ENCODE measurements at regions not wholly inside any gene's neighbourhood (a gene's known extent, or its start where the extent isn't known, plus 50 kb on each side); places are given as distances from the start of the nearest gene placed in this dataset.
"Not testable (repeated sequence)": the region's sequence is repeated elsewhere in the genome, so short reads cannot be mapped to it uniquely, and the experiment has no call there.

DNA sequence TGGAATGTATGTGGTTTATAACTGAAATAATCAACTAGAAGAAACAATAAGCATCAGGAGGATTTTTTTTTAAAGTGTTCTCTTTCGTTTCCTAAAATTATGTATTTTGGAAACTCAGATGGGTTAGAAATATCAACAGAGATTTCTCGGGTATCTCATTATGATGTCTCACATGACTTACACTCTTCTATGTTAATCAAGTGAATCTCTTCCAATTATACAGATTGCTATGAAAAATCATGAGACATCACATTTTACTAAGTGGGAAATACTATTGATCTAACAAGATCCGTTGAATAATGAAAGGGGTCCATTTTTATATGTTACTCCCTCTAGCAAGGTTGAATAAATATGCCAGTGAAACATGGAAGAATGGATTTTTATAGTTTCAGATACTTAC, 54.7 kb upstream of the NRIP1 start:
- no peak for DNase-seq

DNA sequence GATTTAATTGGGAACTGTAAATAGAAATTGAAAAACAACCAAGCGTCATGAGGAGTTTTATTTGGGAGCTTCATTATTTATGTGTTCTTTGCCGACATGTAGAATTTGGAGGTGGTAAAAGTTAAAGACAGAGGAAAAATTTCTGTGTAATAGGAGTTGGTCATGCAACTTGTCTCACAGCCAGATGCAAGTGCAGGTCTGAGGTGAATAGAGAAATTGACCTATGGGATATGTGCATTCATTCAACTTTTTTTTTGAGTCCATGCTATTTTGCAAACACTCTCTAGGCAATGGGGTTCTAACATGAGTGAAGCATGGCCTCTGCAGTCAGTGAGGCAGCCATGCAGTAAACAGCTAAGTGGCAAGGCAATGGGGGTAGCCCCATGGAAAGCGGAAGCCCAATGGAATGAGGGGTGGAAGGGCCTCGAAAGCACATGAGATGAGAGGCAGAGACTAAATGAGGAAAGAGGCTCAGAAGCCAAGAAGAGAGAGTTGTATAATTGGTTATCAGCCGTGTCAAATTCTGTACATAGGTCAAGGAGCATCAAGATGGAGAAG, 56.4 kb upstream of the NRIP1 start:
- DNase-seq = no peak

DNA sequence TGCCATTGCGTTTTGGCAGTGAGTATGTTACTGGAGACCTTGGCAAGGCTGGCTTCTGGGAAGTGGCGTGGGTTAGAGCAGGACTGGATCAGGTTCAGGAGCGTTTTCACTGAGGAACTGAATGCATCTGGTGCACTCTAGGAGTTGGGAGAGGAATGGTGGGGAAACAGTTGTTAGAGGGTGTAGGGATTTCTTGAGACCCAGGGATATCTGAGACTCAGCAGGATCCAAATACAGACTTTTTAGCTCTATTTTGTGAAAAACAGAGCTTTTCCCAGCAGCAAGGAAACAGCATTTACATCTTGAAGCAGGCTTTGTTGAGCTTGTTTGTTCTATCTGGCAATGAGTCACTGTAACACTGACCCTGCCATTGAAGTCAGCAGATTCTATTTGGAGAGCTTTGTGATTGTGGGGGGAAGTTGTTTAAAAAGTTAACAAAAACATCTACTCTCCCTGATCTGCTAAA, 56.9 kb upstream of the NRIP1 start:
- no peak for DNase-seq

DNA sequence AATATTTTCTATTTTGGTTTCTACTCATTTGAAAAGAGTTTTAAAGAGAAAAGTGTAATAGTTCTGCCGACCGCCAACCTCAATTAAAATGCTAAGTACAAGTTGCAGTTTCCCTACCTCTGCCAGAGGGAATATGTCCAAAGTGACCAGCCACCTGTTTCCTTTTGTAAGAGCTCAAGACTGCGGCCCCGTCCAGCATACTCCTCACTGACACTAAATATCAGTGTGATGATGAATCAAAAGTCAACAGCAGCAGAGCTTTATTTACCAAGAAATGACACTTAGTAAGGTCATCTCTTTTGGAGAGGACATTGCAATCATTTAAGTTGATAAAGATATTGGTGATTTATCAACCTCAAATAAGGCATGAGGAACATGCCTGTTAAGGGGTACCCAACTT, 57.4 kb upstream of the NRIP1 start:
- no peak for DNase-seq

DNA sequence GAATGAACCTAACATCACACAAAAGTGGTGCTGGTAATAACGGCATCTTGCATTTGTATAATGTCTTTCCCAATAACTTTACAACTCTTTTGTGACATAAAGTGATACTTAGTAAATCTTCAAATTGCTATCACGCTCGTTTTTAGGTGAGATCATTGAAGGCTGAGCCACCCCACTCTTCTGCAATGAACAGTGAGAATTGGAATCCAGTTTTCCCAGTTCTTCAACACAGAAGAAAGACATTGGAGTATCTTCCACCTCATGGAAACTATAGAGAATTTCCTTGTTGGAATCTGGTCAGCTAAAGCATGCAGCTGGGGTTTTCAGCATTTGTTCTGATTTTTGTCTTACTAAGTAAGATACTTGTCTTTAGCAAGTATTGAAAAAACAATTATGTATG, 59.9 kb upstream of the NRIP1 start:
- no peak for DNase-seq

DNA sequence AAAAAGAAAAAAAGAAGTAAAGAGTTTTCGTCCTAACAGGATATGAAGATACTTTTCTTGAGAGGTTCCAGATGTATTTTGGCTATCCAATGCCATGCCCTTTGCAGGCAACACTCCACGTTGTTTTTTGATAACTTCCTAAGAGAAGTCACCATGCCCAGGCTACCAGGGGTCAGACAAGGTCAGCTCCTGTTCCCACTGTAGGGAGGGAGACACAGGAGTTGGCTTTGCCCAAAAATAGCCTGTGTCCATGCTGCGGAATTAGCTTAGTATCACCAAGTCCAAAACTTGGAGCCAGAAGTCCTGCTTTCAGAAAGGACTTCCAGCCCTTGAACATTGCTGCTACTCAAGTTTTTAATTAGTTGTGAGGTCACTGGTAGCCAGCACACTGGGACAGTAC, 62.1 kb upstream of the NRIP1 start:
- no peak for DNase-seq

DNA sequence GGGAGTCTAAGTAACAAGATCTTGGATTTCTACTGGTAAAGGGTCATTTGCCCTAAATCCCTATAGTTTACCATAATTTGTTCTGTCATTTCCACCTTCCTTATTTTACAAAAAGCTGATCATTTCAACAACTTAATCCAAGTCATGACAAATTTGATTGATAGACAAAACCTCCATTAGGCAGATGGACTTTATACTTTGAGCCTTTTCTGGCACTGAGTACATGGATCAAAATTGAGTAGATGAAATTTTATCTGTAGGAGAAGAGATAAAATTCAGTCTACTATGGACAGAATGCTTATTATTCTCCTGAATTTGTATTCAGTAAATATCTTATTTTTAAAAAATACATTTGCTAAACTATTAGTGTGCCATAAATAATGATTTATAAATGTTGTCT, 62.6 kb upstream of the NRIP1 start:
- no peak for DNase-seq

DNA sequence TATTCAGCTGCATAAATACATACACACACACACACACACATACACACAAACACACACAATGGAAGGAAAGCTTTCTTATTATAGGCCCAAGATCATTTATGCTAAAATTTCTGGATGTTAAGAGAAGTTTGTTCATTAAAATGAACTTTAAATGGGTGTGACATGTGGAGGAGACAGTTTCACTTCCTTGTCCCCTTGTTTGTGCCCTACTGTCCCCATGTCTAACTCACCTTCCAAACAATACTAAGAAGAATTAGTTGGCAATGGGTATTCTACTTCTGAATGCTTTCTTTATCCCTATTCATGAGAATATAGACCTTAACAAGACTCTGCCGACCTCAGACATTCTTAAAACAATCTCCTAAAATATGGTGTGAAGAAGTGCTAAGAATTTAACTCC, 63.5 kb upstream of the NRIP1 start:
- no peak for DNase-seq

DNA sequence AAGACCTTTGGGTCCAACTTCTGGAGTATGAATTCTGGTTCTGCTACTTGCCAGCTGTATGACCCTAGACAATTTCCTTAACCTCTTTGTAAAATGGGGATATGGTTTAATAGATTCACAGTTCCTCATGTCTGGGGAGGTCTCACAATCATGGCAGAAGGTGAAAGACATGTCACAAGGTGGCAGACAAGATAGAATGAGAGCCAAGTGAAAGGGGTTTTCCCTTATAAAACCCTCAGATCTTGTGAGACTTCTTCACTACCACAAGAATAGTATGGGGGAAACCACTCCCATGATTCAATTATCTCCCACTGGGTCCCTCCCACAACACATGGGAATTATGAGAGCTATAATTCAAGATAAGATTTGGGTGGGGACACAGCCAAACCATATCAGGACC, 63.9 kb upstream of the NRIP1 start:
- not testable (repeated sequence) for DNase-seq

DNA sequence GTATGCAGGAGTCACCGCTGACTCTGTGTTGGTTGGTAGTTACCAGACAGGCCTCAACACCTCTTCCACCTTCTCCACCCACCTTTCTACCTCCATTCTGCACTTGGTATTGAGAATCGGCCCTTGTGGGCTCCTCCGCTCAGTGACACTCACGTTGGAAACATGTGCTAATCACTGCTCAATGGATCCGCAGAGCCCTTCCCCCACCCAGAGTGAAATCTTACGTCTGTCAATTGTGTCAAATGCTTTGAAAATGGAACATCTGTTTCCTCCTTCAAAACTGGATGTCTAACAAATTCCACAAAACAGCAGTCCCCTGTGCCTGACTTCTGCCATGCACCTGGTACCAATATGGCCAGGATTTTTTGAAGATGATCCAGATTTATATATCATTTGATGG, 65.5 kb upstream of the NRIP1 start:
- no peak for DNase-seq

DNA sequence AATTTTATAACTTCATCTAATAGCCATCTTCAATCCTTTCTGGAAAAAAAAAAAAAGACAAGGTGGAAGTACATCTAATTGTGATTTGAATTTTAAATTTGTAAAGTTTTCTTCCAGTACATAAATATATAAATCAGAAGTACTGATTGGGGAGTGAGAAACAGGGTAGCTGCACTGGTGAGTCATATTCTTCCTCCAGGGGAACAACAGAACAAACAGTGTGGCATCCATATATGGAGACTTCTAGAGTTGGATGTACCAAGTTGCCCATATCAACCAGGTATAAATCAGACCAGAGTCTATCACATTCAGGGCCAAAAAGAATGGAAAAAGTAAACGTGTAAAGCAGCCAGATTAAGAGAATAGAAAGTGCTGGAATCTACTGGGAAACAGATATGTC, 66.0 kb upstream of the NRIP1 start:
- DNase-seq = no peak

DNA sequence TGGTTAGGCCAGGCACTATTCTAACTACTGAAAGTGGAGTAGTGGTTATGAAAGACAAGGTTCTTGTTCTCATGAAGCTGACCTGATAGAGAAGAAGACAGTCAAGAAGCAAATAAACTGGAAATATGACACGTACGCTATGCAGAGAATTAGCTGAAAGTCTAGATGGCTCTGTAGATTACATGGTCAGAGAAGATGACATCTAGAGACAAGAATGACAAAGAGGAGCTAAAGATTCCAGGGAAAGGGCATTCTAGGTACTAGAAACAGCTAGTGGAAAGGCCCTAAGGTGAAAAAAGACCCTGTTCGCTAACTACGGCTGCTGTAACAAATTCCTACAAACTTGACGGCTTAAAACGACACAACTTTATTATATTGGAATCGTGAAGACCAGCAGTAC, 68.0 kb upstream of the NRIP1 start:
- DNase-seq = no peak

DNA sequence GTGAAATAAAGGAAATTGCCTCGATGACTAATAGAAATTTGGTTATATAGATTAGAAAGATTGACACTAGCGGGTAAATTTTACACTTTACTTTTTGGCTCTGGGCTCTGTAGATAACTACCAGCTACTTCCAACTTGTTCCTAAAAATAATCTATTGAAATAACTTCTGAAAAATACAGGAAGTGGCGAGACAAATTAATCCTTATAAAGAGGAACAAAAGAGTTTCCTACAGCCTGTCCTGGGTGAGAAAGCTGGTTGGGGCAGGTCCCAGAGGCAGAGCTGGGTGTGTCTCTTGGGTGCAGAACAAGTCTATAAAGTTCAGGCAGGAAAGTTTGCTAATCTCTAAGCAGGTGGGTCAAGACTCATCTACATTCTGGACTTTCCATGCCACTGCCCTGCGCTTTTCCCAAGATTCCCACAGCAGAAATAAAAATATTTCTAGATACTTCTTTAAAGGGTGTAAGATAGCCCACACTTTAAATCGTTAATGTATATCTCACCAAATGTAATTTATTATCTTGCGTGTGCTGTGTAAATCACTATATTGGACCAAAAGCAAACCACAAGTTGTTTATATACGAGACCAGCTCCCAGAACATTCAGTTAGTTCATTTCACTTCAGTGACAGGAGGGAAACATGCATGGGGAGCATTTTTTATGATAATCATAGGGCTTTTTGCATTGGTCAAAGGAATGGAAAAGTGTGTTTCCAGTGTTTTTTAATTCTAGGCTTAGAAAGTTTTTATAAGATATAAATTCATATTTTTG, 70.1 kb upstream of the NRIP1 start:
- no peak for DNase-seq

DNA sequence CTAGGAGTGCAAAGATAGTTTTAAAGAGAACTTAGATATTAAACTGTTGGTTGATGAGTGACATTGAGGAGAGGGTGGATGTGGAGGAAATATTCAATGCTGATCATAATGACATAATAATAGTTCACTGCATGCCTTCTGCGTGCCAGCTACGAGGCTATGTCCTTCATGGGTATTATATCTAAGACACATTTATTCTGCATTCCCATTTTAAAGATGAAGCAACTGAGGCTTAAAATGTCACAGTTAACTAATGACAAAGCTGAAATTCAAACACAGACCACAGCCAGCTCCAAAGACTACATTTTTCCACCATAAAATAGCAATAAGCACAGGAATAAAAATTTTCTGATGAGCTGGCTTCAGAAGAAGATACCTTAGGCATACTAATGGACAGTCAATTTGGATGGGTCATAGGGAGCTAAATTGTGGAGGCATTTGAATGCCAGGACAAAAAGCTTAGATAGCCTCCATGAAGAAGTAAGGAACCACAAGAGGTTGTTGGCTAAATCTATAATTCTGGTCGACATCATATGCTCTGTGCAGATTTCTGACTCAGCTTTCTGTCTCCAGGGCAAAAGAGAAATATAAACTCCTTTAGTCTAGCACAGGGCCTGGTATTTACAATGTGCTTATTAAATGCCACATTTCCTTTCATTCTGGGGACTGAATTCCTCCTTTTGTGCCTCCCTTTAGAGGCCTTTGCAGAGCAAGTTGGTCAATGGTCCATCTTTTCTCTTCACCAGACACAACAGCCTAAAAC, 71.2 kb upstream of the NRIP1 start:
- DNase-seq = no peak

DNA sequence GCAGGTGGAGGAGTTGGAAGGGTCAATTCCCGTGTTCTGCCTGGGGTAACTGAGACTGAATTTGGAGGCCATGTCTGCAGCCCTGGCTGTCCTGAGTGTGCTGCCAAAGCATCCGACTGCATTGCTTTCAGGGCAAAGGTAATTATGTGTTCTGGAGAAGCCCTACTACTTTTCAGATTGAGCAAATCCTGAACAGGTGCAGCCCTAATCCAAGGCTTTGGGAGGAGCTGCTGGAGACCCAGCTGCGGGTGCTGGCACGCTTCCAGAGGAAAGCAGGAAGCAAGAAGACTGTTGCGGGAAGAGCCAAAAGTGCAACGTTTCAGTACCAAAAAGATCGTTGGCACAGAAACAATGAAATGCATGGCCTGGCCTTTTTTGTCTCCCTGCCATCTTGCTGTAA, 73.7 kb upstream of the NRIP1 start:
- DNase-seq = no peak

DNA sequence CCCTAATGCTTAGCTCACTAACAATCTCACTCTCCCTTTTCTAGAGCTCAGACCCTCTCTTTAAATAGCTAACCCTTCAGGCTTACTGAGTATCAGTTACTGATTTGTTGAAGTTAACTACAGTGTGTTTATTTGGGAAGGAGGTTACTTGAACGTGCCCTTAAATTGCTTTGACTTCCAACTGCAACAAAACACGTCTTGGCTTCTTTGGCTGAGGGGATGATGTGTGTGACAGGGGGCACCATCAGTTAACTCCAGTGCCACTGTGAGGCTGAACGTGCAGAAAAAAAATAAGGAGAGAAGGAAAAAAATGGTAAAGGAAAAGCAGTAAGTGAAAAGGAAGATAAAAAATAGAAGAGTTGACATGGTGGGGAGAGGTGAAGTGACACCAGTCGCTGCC, 75.1 kb upstream of the NRIP1 start:
- no peak for DNase-seq

DNA sequence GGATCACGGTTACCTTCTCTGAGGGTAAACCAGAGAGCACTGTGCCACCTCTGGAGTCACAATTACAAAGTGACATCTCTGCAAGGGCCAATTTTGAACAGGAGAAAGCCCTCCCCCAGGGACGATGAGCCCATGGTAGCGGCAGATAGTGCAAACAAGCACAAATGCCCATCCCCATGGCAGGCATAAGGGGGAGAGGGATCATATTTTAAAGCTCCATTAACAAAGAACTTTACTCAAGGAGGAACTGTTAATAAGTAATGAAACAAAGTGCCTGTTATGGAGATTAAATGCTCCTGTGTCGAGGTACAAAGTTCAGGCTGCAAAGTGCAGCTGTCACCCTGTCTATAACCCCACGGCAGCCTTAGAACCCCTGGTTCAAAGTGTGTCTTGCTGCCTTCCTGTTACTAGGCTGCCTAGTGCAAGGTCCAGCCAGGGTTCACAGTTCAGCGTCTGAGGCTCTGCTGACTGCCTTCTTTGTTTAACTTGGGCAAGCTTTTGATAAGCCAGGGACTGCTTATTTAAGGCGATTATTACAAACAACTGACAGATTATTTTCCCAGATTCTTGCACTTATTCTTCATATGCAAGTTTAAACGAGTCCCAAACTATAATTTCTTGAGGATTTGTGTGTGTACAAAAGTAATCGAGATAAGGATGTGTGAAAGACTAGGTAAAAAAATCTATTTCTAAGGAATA, 75.7 kb upstream of the NRIP1 start:
- no peak for DNase-seq

DNA sequence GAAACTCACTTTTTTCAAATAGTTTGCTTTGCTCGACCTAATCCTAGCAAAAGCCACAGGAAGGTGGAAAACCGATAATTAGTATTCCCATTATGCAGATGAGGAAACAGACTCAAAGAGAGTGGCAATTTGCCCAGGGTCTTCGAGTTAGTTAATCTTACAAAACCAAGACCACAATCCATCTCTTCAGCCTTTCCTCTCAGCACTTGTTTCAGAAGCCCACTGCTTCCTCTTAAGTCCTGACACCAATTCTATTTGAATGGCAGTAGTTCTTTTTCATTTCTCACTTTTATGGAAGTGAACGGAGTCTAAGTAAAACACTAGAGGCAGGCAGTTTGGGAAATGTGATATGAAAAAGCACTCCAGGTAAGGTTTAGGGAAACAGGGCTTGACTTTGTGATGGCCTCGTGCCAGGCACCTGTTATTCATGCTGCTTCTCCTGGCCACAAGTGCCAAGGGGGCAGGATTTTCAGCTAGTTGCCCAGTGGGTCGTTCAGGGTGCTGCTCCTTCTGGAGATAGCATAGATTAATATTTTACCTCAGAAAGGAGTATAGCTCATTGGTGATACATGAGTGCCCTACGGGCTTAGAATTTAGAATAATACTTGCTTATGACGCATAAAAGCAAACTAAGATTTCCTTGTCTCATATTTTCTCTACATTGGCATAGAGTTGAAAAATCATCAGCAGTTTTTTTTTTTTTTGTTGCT, 76.6 kb upstream of the NRIP1 start:
- DNase-seq = no peak

DNA sequence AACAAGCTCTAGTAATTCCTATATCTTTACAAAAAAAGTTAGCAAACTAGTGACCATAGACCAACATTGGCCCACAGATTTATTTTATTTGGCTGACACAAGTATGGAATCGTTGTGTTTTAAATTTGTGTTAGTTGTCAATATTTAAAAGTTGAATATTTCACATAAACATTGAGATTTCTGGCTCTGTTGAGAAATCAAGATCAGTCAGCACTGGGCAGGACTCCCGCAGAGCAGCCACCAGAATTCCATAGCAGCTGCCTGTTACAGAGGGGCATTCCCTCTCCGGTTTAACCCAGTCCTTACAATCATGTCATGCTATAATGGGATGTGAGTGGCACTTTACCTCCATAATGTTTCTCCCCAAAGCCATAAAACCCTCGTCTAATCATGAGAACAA, 79.2 kb upstream of the NRIP1 start:
- no peak for DNase-seq

DNA sequence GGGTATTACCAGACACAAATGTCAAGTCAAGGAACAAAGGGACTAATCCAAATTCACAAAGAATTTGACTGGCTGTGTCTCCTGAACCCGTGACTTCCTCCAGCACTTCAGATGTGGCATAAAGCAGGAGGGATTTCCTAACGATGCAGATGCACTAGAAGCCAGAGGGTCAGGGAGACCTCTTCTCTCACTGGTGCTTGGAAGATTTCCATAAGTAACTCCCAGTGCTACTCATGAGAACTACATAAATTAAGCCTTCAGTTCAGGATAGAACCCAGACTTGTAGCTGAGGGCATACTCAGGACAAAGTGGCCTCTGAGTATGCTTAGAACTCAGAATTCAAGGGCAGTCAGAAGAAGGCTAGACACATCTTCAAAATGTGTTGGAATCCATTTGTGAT, 83.6 kb upstream of the NRIP1 start:
- DNase-seq = no peak

DNA sequence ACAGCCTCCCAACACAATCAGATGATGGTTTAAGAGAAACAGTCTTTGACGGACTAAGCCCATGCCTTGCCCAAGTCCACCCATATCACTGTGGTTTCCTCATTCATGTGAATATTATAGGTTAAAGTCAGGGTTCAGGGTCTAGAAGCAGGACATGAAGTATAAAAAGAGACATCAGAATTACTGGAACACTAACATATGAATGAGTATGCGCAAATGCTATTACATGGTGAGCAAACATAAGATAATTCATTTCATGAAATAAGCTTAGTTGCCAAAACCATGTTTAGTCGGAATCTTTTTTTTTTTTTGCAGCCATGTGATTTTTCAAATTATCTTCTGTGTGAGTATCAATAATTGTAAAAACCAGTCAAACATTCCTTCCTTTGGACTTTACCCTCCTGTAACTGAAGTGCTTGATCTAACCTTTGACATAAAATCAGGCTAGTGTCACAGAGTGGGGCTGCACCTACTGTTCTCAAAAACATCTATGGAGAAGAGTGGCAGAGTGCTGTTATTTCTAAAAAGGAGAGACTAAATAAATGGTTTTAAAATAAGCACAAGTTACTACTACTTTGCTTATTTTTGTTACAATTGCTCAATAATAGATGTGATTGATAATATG, 84.9 kb upstream of the NRIP1 start:
- no peak for DNase-seq

DNA sequence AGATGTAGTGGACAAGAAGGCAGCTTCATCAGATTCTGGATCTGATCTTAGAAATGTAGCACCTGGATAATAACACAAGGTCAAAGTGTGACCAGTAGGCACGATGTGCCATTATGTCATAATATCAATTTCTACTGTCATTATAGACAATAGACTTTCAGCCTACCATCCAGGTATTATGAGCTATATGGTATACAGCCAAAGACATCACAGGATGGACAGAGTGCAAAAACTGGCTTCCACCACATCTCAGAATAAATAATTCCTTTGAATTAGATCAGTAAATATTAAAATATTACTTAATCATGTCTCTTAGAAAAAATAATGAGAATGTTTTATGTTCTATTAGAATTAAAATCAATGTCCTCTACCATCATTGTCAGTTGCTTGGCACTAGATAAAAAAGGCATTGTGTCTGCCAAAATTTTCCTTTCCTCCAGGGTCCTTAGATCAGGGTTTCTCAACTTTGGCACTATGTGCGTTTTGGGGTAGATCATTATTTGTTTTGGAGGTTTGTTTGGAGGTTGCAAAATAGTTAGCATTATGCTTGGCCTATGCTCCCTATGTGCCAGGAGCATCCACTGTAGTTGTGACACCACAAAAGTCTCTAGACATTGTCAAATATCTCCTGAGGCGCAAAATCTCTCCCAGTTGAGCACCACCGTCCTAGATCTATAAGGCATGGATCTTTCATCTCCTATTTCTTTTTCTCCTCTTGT, 86.7 kb upstream of the NRIP1 start:
- no peak for DNase-seq
